A673 (cell line): ENCODE measurements at regions not wholly inside any gene's neighbourhood (a gene's known extent, or its start where the extent isn't known, plus 50 kb on each side); places are given as distances from the start of the nearest gene placed in this dataset.

Source experiments
- BruUV-seq: library from RNA; stranded (reverse); fragments of 400-500 nt; replicated peaks from 2 replicates; lab custom pipeline; 2021; lab: Mats Ljungman, UMichigan
- CTCF ChIA-PET: fragments of 300-600 bp; sonication (Branson Sonifier 250); formaldehyde crosslinking; loops from one replicate; lab custom pipeline; 2022; ENCODE audit warnings: antibody characterized with exemption; lab: Charles Lee
- POLR2A ChIA-PET: fragments of 300-600 bp; sonication (Branson Sonifier 250); formaldehyde crosslinking; loops from one replicate; lab custom pipeline; 2022; ENCODE audit warnings: antibody characterized with exemption; ENCODE audit not compliant: low non-redundant PET; lab: Charles Lee
- DNase-seq: peaks from one replicate; pipeline ENCODE4 v3.0.0-alpha.2; 2015; ENCODE audit warnings: low spot score
- H3K27ac ChIP-seq: fragments of 200-600 bp; sonication (generic); 2 replicates; pipeline ENCODE4 v1.5.1; 2016; ENCODE audit warnings: mixed run types, low read depth, mild to moderate bottlenecking, mixed read lengths, antibody characterized with exemption, low read length; ENCODE audit not compliant: poor library complexity, severe bottlenecking
- H3K27me3 ChIP-seq: fragments of 200-600 bp; sonication (generic); replicated peaks from 2 replicates; pipeline ENCODE4 v1.6.1; 2017; ENCODE audit warnings: mixed run types, low read depth, mild to moderate bottlenecking, mixed read lengths, antibody characterized with exemption, low read length; ENCODE audit not compliant: insufficient read depth, poor library complexity
- H3K36me3 ChIP-seq: fragments of 200-600 bp; sonication (generic); 2 replicates; pipeline ENCODE4 v1.6.1; 2016; ENCODE audit warnings: mixed run types, mild to moderate bottlenecking, mixed read lengths, antibody characterized with exemption, low read length; ENCODE audit not compliant: insufficient read depth, poor library complexity, severe bottlenecking
- H3K4me1 ChIP-seq: fragments of 200-600 bp; sonication (generic); 2 replicates; pipeline ENCODE4 v1.6.1; 2017; ENCODE audit warnings: mixed run types, mild to moderate bottlenecking, mixed read lengths, antibody characterized with exemption, low read length; ENCODE audit not compliant: insufficient read depth, poor library complexity, severe bottlenecking
- H3K4me3 ChIP-seq: fragments of 200-600 bp; sonication (generic); 2 replicates; pipeline ENCODE4 v1.5.1; 2016; ENCODE audit warnings: low read depth, mixed run types, mild to moderate bottlenecking, mixed read lengths, low read length; ENCODE audit not compliant: poor library complexity, severe bottlenecking
- H3K9me3 ChIP-seq: fragments of 200-600 bp; sonication (generic); 2 replicates; pipeline ENCODE4 v1.6.1; 2016; ENCODE audit warnings: mixed run types, low read depth, mild to moderate bottlenecking, mixed read lengths, antibody characterized with exemption, low read length; ENCODE audit not compliant: poor library complexity, severe bottlenecking
- CTCF ChIP-seq: fragments of 300-800, 200-600 bp; sonication (generic); conservative IDR thresholded peaks from 2 replicates; pipeline ENCODE4 v1.5.1; 2017; ENCODE audit warnings: low read depth, mild to moderate bottlenecking, antibody characterized with exemption, low read length, moderate library complexity, mixed read lengths
- EZH2 ChIP-seq: fragments of 200-600 bp; sonication (generic); IDR thresholded peaks from 2 replicates; pipeline ENCODE4 v1.6.1; 2017; ENCODE audit warnings: borderline replicate concordance, low read depth, mild to moderate bottlenecking, mixed read lengths, antibody characterized with exemption, low read length; ENCODE audit not compliant: poor library complexity, severe bottlenecking
- intact Hi-C: fragments of 100-400 bp; cut with micrococcal nuclease; formaldehyde crosslinking; loops from one replicate; pipeline ENCODE4 v1.10.0; 2022; ENCODE audit not compliant: unreplicated experiment

GRCh38 chr13:78816592-78816991 lies 157.6 kb upstream of the OBI1 start:
- Histone ChIP-seq H3K27ac (no peak overlapping the region), H3K36me3 (no peaks in the 10 kb centered on the region), H3K4me1 (no peaks in the 10 kb centered on the region), H3K4me3 (no peak overlapping the region), H3K9me3 (no peaks in the 10 kb centered on the region), H3K27me3 (no peaks in the 10 kb centered on the region)
- CTCF ChIA-PET = no interaction called here
- DNase-seq = no peak
- intact Hi-C loops = no loop called here
- no peak for TF ChIP-seq EZH2
- POLR2A ChIA-PET = no interaction called here
- no TSS peak for BruUV-seq

GRCh38 chr13:78816154-78816553 lies 157.2 kb upstream of the OBI1 start:
- no peaks in the 10 kb centered on the region for H3K4me1 ChIP-seq
- DNase-seq = no peak
- H3K36me3 ChIP-seq = no peaks in the 10 kb centered on the region
- CTCF ChIA-PET = no interaction called here
- intact Hi-C loops = no loop called here
- no peaks in the 10 kb centered on the region for H3K9me3 ChIP-seq
- BruUV-seq = no TSS peak
- no peaks in the 10 kb centered on the region for H3K27me3 ChIP-seq
- no peak overlapping the region for H3K4me3 ChIP-seq
- POLR2A ChIA-PET = no interaction called here
- TF ChIP-seq CTCF (no peak), EZH2 (no peak)
- H3K27ac ChIP-seq = no peak overlapping the region

GRCh38 chr13:78806457-78806856 lies 147.5 kb upstream of the OBI1 start:
- no peak for TF ChIP-seq EZH2
- TF ChIP-seq CTCF = 0 out of 2 replicates have a peak, but pooled peaks have one; percentile 29
- no peak overlapping the region for H3K4me3 ChIP-seq
- no peaks in the 10 kb centered on the region for H3K36me3 ChIP-seq
- no peaks in the 10 kb centered on the region for H3K9me3 ChIP-seq
- peaks cover 5% of the 10 kb centered on the region for H3K27me3 ChIP-seq
- no TSS peak for BruUV-seq
- ChIA-PET POLR2A (no interaction called here), CTCF (no interaction called here)
- DNase-seq = peak; percentile 38
- H3K4me1 ChIP-seq = no peaks in the 10 kb centered on the region
- no peak overlapping the region for H3K27ac ChIP-seq
- intact Hi-C loops = no loop called here

- CTCF ChIA-PET = no interaction called here
- Histone ChIP-seq H3K9me3 (no peaks in the 10 kb centered on the region), H3K4me1 (no peaks in the 10 kb centered on the region), H3K27ac (no peak overlapping the region), H3K27me3 (peaks cover 5% of the 10 kb centered on the region), H3K36me3 (no peaks in the 10 kb centered on the region), H3K4me3 (no peak overlapping the region)
- DNase-seq = no peak
- TF ChIP-seq EZH2 (no peak), CTCF (no peak)
- intact Hi-C loops = no loop called here
- POLR2A ChIA-PET = no interaction called here
- no TSS peak for BruUV-seq
Measured at GRCh38 chr13:78802912-78803311, 144.0 kb upstream of the OBI1 start.
